ENCODE measurements at regions not wholly inside any gene's neighbourhood (a gene's known extent, or its start where the extent isn't known, plus 50 kb on each side); places are given as distances from the start of the nearest gene placed in this dataset.

GRCh38 chr20:6471110-6471647 lies 296.3 kb upstream of the BMP2 start:
- no peak for TF ChIP-seq CTCF (conservative IDR thresholded peaks at IDR 0.05)
- no peaks in the 10 kb centered on the region for H3K36me3 Mint-ChIP-seq (ENCODE audit: low read depth)
- peaks cover 3% of the 10 kb centered on the region for H3K4me1 Mint-ChIP-seq
- H3K27ac Mint-ChIP-seq (ENCODE audit: unreplicated experiment): no peak overlapping the region
- H3K27me3 Mint-ChIP-seq (ENCODE audit: low read depth): no peaks in the 10 kb centered on the region
- H3K9me3 Mint-ChIP-seq: peaks cover 2% of the 10 kb centered on the region
- no peak overlapping the region for H3K4me3 Mint-ChIP-seq
- no peak for DNase-seq (ENCODE audit: low read depth, low spot score)

DNA sequence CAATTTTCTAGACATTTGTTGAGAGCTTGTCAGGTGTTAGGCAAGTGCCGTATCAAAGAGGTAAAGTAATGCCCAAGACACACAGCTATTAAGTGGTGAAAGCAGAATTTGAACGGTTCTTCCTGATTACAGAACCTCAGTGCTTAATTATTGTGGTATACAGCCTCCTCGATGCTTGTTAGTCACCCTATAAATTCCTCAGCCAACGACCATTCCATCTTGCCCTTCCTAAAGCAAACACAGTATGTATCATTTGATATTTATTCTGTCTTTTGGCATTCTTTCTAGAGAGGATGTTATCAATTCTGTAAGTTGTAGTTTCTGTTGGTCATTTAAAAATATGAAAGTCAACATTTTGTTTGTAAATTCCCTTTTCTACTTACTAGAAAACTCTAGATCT lies 297.8 kb upstream of the BMP2 start:
- Mint-ChIP-seq H3K9me3 (peaks cover 2% of the 10 kb centered on the region), H3K4me3 (no peak overlapping the region), H3K27me3 (ENCODE audit: low read depth) (no peaks in the 10 kb centered on the region), H3K36me3 (ENCODE audit: low read depth) (no peaks in the 10 kb centered on the region), H3K4me1 (peaks cover 3% of the 10 kb centered on the region), H3K27ac (ENCODE audit: unreplicated experiment) (no peak overlapping the region)
- no peak for TF ChIP-seq CTCF (conservative IDR thresholded peaks at IDR 0.05)
- no peak for DNase-seq (ENCODE audit: low read depth, low spot score)

DNA sequence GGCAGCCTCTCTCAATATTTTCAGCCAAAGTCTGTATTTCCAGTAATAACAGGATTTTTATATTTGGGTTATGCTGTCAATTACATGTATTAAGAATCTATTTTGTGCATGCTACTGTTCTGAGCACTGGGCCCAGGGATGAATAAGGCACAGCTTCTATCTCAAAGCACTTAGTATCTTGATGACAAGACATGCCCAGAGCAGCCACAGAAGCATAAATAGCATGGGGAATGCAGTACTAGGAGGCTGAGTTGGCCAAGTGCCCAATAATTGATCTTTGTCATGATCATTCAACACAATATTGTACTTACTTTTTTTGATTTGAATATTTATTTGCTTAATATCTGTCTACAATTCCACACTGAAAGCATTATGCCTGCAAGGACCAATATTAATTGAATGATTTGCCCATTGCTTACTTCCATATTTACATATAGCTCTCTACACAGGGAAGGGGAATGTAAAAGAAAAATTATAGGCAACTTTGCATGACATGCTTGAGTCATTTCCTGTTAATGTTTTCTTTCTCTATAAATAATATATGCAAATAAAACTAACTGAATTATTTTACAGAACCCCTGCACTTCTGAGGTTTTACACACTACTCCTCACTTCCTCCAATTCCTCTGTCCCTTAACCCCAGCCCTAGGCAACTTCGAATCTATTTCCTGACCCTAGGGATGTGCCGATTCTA lies 298.9 kb upstream of the BMP2 start:
- no peak for DNase-seq (ENCODE audit: low read depth, low spot score)
- H3K36me3 Mint-ChIP-seq (ENCODE audit: low read depth): no peaks in the 10 kb centered on the region
- peaks cover 2% of the 10 kb centered on the region for H3K9me3 Mint-ChIP-seq
- H3K27ac Mint-ChIP-seq (ENCODE audit: unreplicated experiment): no peak overlapping the region
- no peak overlapping the region for H3K4me3 Mint-ChIP-seq
- no peak for TF ChIP-seq CTCF (conservative IDR thresholded peaks at IDR 0.05)
- peaks cover 3% of the 10 kb centered on the region for H3K4me1 Mint-ChIP-seq
- H3K27me3 Mint-ChIP-seq (ENCODE audit: low read depth): no peaks in the 10 kb centered on the region

DNA sequence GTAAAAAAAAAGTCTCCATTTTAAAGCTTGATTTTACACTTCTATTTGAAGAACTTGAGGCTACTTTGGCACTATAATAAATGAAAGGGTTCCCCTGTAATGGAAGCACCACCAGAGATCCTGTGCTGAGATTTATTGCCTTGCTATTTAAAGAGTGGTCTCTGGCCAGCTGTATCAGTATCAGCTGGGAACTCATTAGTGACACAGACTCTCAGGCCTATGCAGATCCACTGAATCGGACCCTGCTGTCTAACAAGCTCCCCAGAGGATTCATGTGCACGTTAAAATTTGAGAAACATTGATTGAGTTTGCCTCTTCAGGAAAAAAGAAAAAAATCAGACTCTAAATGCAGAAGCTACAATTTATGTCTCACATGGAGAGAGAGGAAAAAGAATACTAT lies 299.9 kb upstream of the BMP2 start:
- Mint-ChIP-seq H3K36me3 (ENCODE audit: low read depth) (no peaks in the 10 kb centered on the region), H3K27ac (ENCODE audit: unreplicated experiment) (no peak overlapping the region)
- TF ChIP-seq CTCF (conservative IDR thresholded peaks at IDR 0.05): no peak

GRCh38 chr20:6466075-6466810 lies 301.2 kb upstream of the BMP2 start:
- no peaks in the 10 kb centered on the region for H3K27me3 Mint-ChIP-seq (ENCODE audit: low read depth)
- H3K36me3 Mint-ChIP-seq (ENCODE audit: low read depth): no peaks in the 10 kb centered on the region
- no peak for DNase-seq (ENCODE audit: low read depth, low spot score)
- no peak overlapping the region for H3K27ac Mint-ChIP-seq (ENCODE audit: unreplicated experiment)
- no peak for TF ChIP-seq CTCF (conservative IDR thresholded peaks at IDR 0.05)
- H3K9me3 Mint-ChIP-seq: peaks cover 2% of the 10 kb centered on the region
- H3K4me1 Mint-ChIP-seq: peaks cover 3% of the 10 kb centered on the region
- no peak overlapping the region for H3K4me3 Mint-ChIP-seq

More for the DNA sequence above, 299.9 kb upstream of the BMP2 start:
- Mint-ChIP-seq H3K4me1 (peaks cover 3% of the 10 kb centered on the region), H3K9me3 (peaks cover 2% of the 10 kb centered on the region), H3K4me3 (no peak overlapping the region), H3K27me3 (ENCODE audit: low read depth) (no peaks in the 10 kb centered on the region)
- no peak for DNase-seq (ENCODE audit: low read depth, low spot score)
